Type B pancreatic cell (in vitro differentiated cells): ENCODE measurements at regions not wholly inside any gene's neighbourhood (a gene's known extent, or its start where the extent isn't known, plus 50 kb on each side); places are given as distances from the start of the nearest gene placed in this dataset.

Experiments
- DNase-seq: peaks from one replicate; pipeline ENCODE4 v3.0.0; 2021; ENCODE audit warnings: mixed read lengths; ENCODE audit not compliant: unreplicated experiment; ENCODE audit errors: extremely low spot score
- H3K27ac Mint-ChIP-seq: 2 replicates; pipeline ENCODE4 v1.8.0; 2021; ENCODE audit warnings: mild to moderate bottlenecking, mixed read lengths
- H3K27me3 Mint-ChIP-seq: 2 replicates; pipeline ENCODE4 v1.8.0; 2021; ENCODE audit warnings: mixed read lengths
- H3K36me3 Mint-ChIP-seq: 2 replicates; pipeline ENCODE4 v1.8.0; 2021; ENCODE audit warnings: mixed read lengths
- H3K4me1 Mint-ChIP-seq: one replicate; pipeline ENCODE4 v1.8.0; 2021; ENCODE audit warnings: mixed read lengths; ENCODE audit not compliant: unreplicated experiment
- H3K4me3 Mint-ChIP-seq: 2 replicates; pipeline ENCODE4 v1.8.0; 2021; ENCODE audit warnings: mild to moderate bottlenecking, mixed read lengths
- H3K9me3 Mint-ChIP-seq: 2 replicates; pipeline ENCODE4 v1.8.0; 2021; ENCODE audit warnings: mixed read lengths
- CTCF ChIP-seq: fragments of 200-600 bp; sonication (generic); conservative IDR thresholded peaks from 2 replicates; pipeline ENCODE4 v1.5.0; 2021; ENCODE audit warnings: antibody characterized with exemption, mild to moderate bottlenecking

GRCh38 chr2:104465981-104466380 is 387.9 kb upstream of the POU3F3 start:
- Mint-ChIP-seq H3K4me3 (no peak overlapping the region), H3K4me1 (no peaks in the 10 kb centered on the region), H3K9me3 (no peaks in the 10 kb centered on the region), H3K27ac (peak overlapping the region; percentile 10), H3K27me3 (no peaks in the 10 kb centered on the region), H3K36me3 (no peaks in the 10 kb centered on the region)
- no peak for DNase-seq
- TF ChIP-seq CTCF, result no peak

- H3K4me3 Mint-ChIP-seq, result no peak overlapping the region
Measured at GRCh38 chr2:104468846-104469245, 385.1 kb upstream of the POU3F3 start.

GRCh38 chr2:104472076-104472475 is 381.8 kb upstream of the POU3F3 start:
- H3K4me3 Mint-ChIP-seq, result no peak overlapping the region
- no peaks in the 10 kb centered on the region for H3K9me3 Mint-ChIP-seq
- H3K27me3 Mint-ChIP-seq, result peaks cover 14% of the 10 kb centered on the region
- H3K36me3 Mint-ChIP-seq, result no peaks in the 10 kb centered on the region
- DNase-seq, result no peak
- H3K27ac Mint-ChIP-seq, result no peak overlapping the region
- TF ChIP-seq CTCF, result no peak
- H3K4me1 Mint-ChIP-seq, result peaks cover 4% of the 10 kb centered on the region

More at GRCh38 chr2:104468846-104469245, 385.1 kb upstream of the POU3F3 start:
- no peaks in the 10 kb centered on the region for H3K4me1 Mint-ChIP-seq
- H3K27ac Mint-ChIP-seq, result no peak overlapping the region
- no peak for DNase-seq
- no peaks in the 10 kb centered on the region for H3K9me3 Mint-ChIP-seq
- peaks cover 2% of the 10 kb centered on the region for H3K27me3 Mint-ChIP-seq
- H3K36me3 Mint-ChIP-seq, result no peaks in the 10 kb centered on the region
- no peak for TF ChIP-seq CTCF

- Mint-ChIP-seq H3K4me3 (no peak overlapping the region), H3K4me1 (peaks cover 4% of the 10 kb centered on the region), H3K27me3 (peaks cover 16% of the 10 kb centered on the region), H3K27ac (no peak overlapping the region), H3K9me3 (no peaks in the 10 kb centered on the region), H3K36me3 (no peaks in the 10 kb centered on the region)
- no peak for DNase-seq
- no peak for TF ChIP-seq CTCF
Measured at GRCh38 chr2:104473546-104473945, 380.4 kb upstream of the POU3F3 start.

GRCh38 chr2:104474716-104475115 is 379.2 kb upstream of the POU3F3 start:
- DNase-seq, result no peak
- Mint-ChIP-seq H3K9me3 (no peaks in the 10 kb centered on the region), H3K4me1 (peaks cover 4% of the 10 kb centered on the region), H3K27me3 (peaks cover 16% of the 10 kb centered on the region), H3K36me3 (no peaks in the 10 kb centered on the region), H3K4me3 (no peak overlapping the region), H3K27ac (no peak overlapping the region)
- no peak for TF ChIP-seq CTCF

- DNase-seq, result no peak
- Mint-ChIP-seq H3K4me3 (no peak overlapping the region), H3K4me1 (peaks cover 4% of the 10 kb centered on the region), H3K27me3 (peaks cover 18% of the 10 kb centered on the region), H3K36me3 (no peaks in the 10 kb centered on the region), H3K9me3 (no peaks in the 10 kb centered on the region), H3K27ac (no peak overlapping the region)
- TF ChIP-seq CTCF, result no peak
Measured at GRCh38 chr2:104476075-104476474, 377.8 kb upstream of the POU3F3 start.
